GM12878 (cell line): ENCODE measurements at regions not wholly inside any gene's neighbourhood (a gene's known extent, or its start where the extent isn't known, plus 50 kb on each side); places are given as distances from the start of the nearest gene placed in this dataset.

Source experiments
- ATAC-seq: fragments of 200-7000 bp; cut with Tn5 transposase; 3 replicates; pipeline ENCODE4 v1.9.1; 2020; ENCODE audit warnings: mild to moderate bottlenecking, moderate library complexity
- BruUV-seq: library from RNA; stranded (reverse); fragments of 400-500 nt; replicated peaks from 2 replicates; lab custom pipeline; 2021; lab: Mats Ljungman, UMichigan
- CTCF ChIA-PET: fragments of 300-600 bp; sonication (Branson Sonifier 250); formaldehyde crosslinking; extraction: SDS; loops from one replicate; lab custom pipeline; 2021; ENCODE audit warnings: inconsistent platforms; lab: Yijun Ruan, JAX
- POLR2A ChIA-PET: fragments of 350-600 bp; formaldehyde crosslinking; extraction: SDS; loops from one replicate; lab custom pipeline; 2021; ENCODE audit warnings: inconsistent platforms; lab: Charles Lee
- RAD21 ChIA-PET: fragments of 300-600 bp; sonication (Branson Sonifier 250); formaldehyde crosslinking; loops from one replicate; lab custom pipeline; 2023; ENCODE audit warnings: antibody characterized with exemption; ENCODE audit not compliant: unreplicated experiment; lab: Charles Lee
- SMC1A ChIA-PET: fragments of 300-600 bp; sonication (Branson Sonifier 250); formaldehyde crosslinking; loops from one replicate; lab custom pipeline; 2023; ENCODE audit not compliant: unreplicated experiment, uncharacterized antibody; lab: Charles Lee
- DNase-seq: peaks from one replicate; pipeline ENCODE4 v3.0.0-alpha.2; 2011; ENCODE audit warnings: low read depth, low spot score
- FAIRE-seq: peaks from 3 replicates; lab custom pipeline; 2011; peaks lifted over from hg19 to GRCh38; lab: Jason Lieb, UNC
- H2AFZ ChIP-seq: 2 replicates; pipeline ENCODE4 v1.6.0; 2011; ENCODE audit warnings: low read depth, low read length, control low read depth; ENCODE audit not compliant: control insufficient read depth
- H3K27ac ChIP-seq: 2 replicates; pipeline ENCODE4 v1.5.1; 2011; ENCODE audit warnings: control low read depth; ENCODE audit not compliant: control insufficient read depth, insufficient read depth
- H3K27me3 ChIP-seq, 2 experiments: replicated peaks in 1 of 2; 2 replicates each; pipeline versions ENCODE4 v1.6.0 to v1.6.1; 2011; ENCODE audit warnings: low read length in 1 of 2; ENCODE audit not compliant: control insufficient read depth in 2 of 2, insufficient read depth in 2 of 2
- H3K36me3 ChIP-seq, 2 experiments: 2 replicates each; pipeline ENCODE4 v1.5.1; 2011; ENCODE audit warnings: low read length in 1 of 2; ENCODE audit not compliant: control insufficient read depth in 2 of 2, insufficient read depth in 2 of 2
- H3K4me1 ChIP-seq: 2 replicates; pipeline ENCODE4 v1.6.1; 2011; ENCODE audit warnings: mild to moderate bottlenecking, low read length, moderate library complexity, mixed read lengths; ENCODE audit not compliant: control insufficient read depth, insufficient read depth
- H3K4me2 ChIP-seq: 2 replicates; pipeline ENCODE4 v1.6.0; 2011; ENCODE audit warnings: control low read depth; ENCODE audit not compliant: control insufficient read depth, insufficient read depth
- H3K4me3 ChIP-seq: fragments of 200-600 bp; sonication (generic); 2 replicates; pipeline ENCODE4 v1.5.1; 2016
- H3K79me2 ChIP-seq: 2 replicates; pipeline ENCODE4 v1.6.0; 2011; ENCODE audit warnings: low read length; ENCODE audit not compliant: control insufficient read depth, insufficient read depth
- H3K9ac ChIP-seq: 2 replicates; pipeline ENCODE4 v1.8.0; 2011; ENCODE audit warnings: low read length, control low read depth, mixed read lengths; ENCODE audit not compliant: control insufficient read depth, insufficient read depth
- H3K9me3 ChIP-seq: replicated peaks from 3 replicates; pipeline ENCODE4 v1.5.1; 2011; ENCODE audit warnings: mild to moderate bottlenecking, low read length; ENCODE audit not compliant: control insufficient read depth, insufficient read depth
- H4K20me1 ChIP-seq: 2 replicates; pipeline ENCODE4 v1.6.0; 2011; ENCODE audit not compliant: control insufficient read depth, insufficient read depth
- ATF2 ChIP-seq: IDR thresholded peaks from 2 replicates; pipeline ENCODE4 v1.6.1; 2012; ENCODE audit warnings: low read length, inconsistent platforms
- ATF3 ChIP-seq: IDR thresholded peaks from 2 replicates; pipeline ENCODE4 v1.6.1; 2011; ENCODE audit warnings: low read depth, mild to moderate bottlenecking, low read length, moderate library complexity, borderline replicate concordance; ENCODE audit errors: extremely low read depth
- BHLHE40 ChIP-seq, 2 experiments: fragments of 450-650 bp in 1 of 2; IDR thresholded peaks; 2 replicates each; pipeline ENCODE4 v1.6.1; 2011 to 2017; ENCODE audit warnings: low read depth in 2 of 2, borderline replicate concordance in 1 of 2, improper control_type of control experiment in 1 of 2, low read length in 1 of 2, mild to moderate bottlenecking in 1 of 2
- CBFB ChIP-seq: IDR thresholded peaks from 2 replicates; pipeline ENCODE4 v1.6.1; 2016; ENCODE audit warnings: antibody characterized with exemption, low read depth
- CUX1 ChIP-seq: IDR thresholded peaks from 2 replicates; pipeline ENCODE4 v1.6.1; 2012; ENCODE audit warnings: improper control_type of control experiment, low read depth, low read length; ENCODE audit not compliant: insufficient replicate concordance
- MEF2A ChIP-seq: IDR thresholded peaks from 2 replicates; pipeline ENCODE4 v1.6.1; 2011; ENCODE audit warnings: low read depth, mild to moderate bottlenecking, low read length, moderate library complexity; ENCODE audit not compliant: insufficient read depth
- MXI1 ChIP-seq: fragments of 150-350 bp; IDR thresholded peaks from 2 replicates; pipeline ENCODE4 v1.6.1; 2011; ENCODE audit warnings: low read depth, mild to moderate bottlenecking, inconsistent platforms, low read length, improper control_type of control experiment
- NRF1 ChIP-seq: conservative IDR thresholded peaks from 2 replicates; pipeline ENCODE4 v1.6.1; 2011; ENCODE audit warnings: mild to moderate bottlenecking, low read depth, low read length, improper control_type of control experiment
- POLR2AphosphoS2 ChIP-seq: IDR thresholded peaks from 2 replicates; pipeline ENCODE4 v1.6.1; 2011; ENCODE audit warnings: low read depth, mild to moderate bottlenecking, low read length, improper control_type of control experiment, moderate library complexity
- RAD21 ChIP-seq: IDR thresholded peaks from 2 replicates; pipeline ENCODE4 v1.6.1; 2011; ENCODE audit warnings: mild to moderate bottlenecking, low read depth, low read length, moderate library complexity; ENCODE audit not compliant: insufficient read depth
- ZNF592 ChIP-seq: fragments of 450-650 bp; IDR thresholded peaks from 2 replicates; pipeline ENCODE4 v1.6.1; 2017; ENCODE audit warnings: mild to moderate bottlenecking, moderate library complexity
- WGBS: methylation state at CpG from one replicate; pipeline ENCODE4 v1.1.6; 2016; ENCODE audit warnings: low lambda C conversion rate; ENCODE audit not compliant: insufficient replicate concordance, insufficient coverage; ENCODE audit errors: missing lambda C conversion rate; 5-methylcytosine and 5-hydroxymethylcytosine counted together
- in situ Hi-C: fragments of 300-500 bp; cut with MboI; formaldehyde crosslinking; loops from 9 replicates; pipeline ENCODE4 v1.14.3; 2018; ENCODE audit warnings: mixed read lengths
- intact Hi-C: fragments of 100-400 bp; cut with micrococcal nuclease; formaldehyde crosslinking; loops from one replicate; pipeline ENCODE4 v1.14.2; 2022; ENCODE audit not compliant: unreplicated experiment

GRCh38 chr21:43302769-43303168 is 124.2 kb downstream of the SIK1 start:
- H3K27ac ChIP-seq = no peak overlapping the region
- TF ChIP-seq MEF2A (no peak), CBFB (no peak), POLR2AphosphoS2 (no peak), CUX1 (no peak), ATF2 (no peak), BHLHE40 (IDR thresholded peaks at IDR 0.05; ENCODE audit: borderline replicate concordance in 1 of 2, low read depth in 2 of 2, low read length in 1 of 2) (no peak), RAD21 (no peak), ATF3 (no peak), MXI1 (no peak), ZNF592 (no peak), NRF1 (no peak)
- no peaks in the 10 kb centered on the region for H3K79me2 ChIP-seq
- intact Hi-C loops (no loop called here), in situ Hi-C loops (no loop called here)
- no peak for ATAC-seq
- H3K9me3 ChIP-seq = no peaks in the 10 kb centered on the region
- no peak overlapping the region for H2AFZ ChIP-seq
- BruUV-seq = no TSS peak
- no peaks in the 10 kb centered on the region for H3K27me3 ChIP-seq
- ChIA-PET RAD21 (interaction anchor here (0.6 kb wide), 1 partner anchor 348 kb away, joined by 3 read pairs; no protein-coding TSS in a partner anchor), SMC1A (interaction anchor here (1.1 to 1.4 kb wide), 2 partner anchors 10 to 30 kb away, joined by 3 to 4 read pairs; no protein-coding TSS in a partner anchor), POLR2A (no interaction called here), CTCF (interaction anchor here (1.1 kb wide), 1 partner anchor 29 kb away, joined by 3 read pairs; no protein-coding TSS in a partner anchor)
- DNase-seq = no peak
- H4K20me1 ChIP-seq = no peaks in the 10 kb centered on the region
- WGBS = 69% methylated on average over 14 of the region's 14 CpGs
- H3K4me2 ChIP-seq = no peak overlapping the region
- no peak overlapping the region for H3K4me3 ChIP-seq
- no peak overlapping the region for H3K9ac ChIP-seq
- no peak for FAIRE-seq
- H3K4me1 ChIP-seq = peaks cover 11% of the 10 kb centered on the region
- H3K36me3 ChIP-seq = no peaks in the 10 kb centered on the region
